D721Med (cell line): ENCODE measurements at regions not wholly inside any gene's neighbourhood (a gene's known extent, or its start where the extent isn't known, plus 50 kb on each side); places are given as distances from the start of the nearest gene placed in this dataset.

Experiments
- DNase-seq: peaks from one replicate; pipeline ENCODE4 v3.0.0; 2011; ENCODE audit warnings: low spot score; ENCODE audit not compliant: insufficient read length
- FAIRE-seq: peaks from 2 replicates; lab custom pipeline; 2011; peaks lifted over from hg19 to GRCh38; lab: Jason Lieb, UNC
- CTCF ChIP-seq: IDR thresholded peaks from 2 replicates; pipeline ENCODE4 v1.5.1; 2012; ENCODE audit warnings: mild to moderate bottlenecking, control low read depth; ENCODE audit not compliant: insufficient read depth; ENCODE audit errors: missing control alignments

- DNase-seq (no peak), FAIRE-seq (no peak)
- TF ChIP-seq CTCF = no peak
Observed at GRCh38 chr4:31106419-31106818, 386.2 kb downstream of the PCDH7 start.

GRCh38 chr4:31107362-31107761 lies 387.2 kb downstream of the PCDH7 start:
- no peak for TF ChIP-seq CTCF
- FAIRE-seq (no peak), DNase-seq (no peak)

GRCh38 chr4:31108762-31109161 lies 388.6 kb downstream of the PCDH7 start:
- no peak for TF ChIP-seq CTCF
- no peak for DNase-seq

GRCh38 chr4:31111790-31112189 lies 391.6 kb downstream of the PCDH7 start:
- no peak for FAIRE-seq
- DNase-seq = no peak
- no peak for TF ChIP-seq CTCF

More at GRCh38 chr4:31108762-31109161, 388.6 kb downstream of the PCDH7 start:
- FAIRE-seq = no peak

GRCh38 chr4:31114816-31115215 lies 394.6 kb downstream of the PCDH7 start:
- FAIRE-seq (peak; percentile 56), DNase-seq (no peak)
- no peak for TF ChIP-seq CTCF

- no peak for DNase-seq
- no peak for TF ChIP-seq CTCF
- no peak for FAIRE-seq
Observed at GRCh38 chr4:31124008-31124585, 403.9 kb downstream of the PCDH7 start.

- no peak for FAIRE-seq
- no peak for DNase-seq
- TF ChIP-seq CTCF = no peak
Observed at GRCh38 chr4:31125061-31125460, 404.9 kb downstream of the PCDH7 start.
